PC-3 (cell line): ENCODE measurements at regions not wholly inside any gene's neighbourhood (a gene's known extent, or its start where the extent isn't known, plus 50 kb on each side); places are given as distances from the start of the nearest gene placed in this dataset.

Experiments used
- ATAC-seq: fragments of 200-7000 bp; cut with Tn5 transposase; 2 replicates; pipeline ENCODE4 v1.9.1; 2020; ENCODE audit warnings: mild to moderate bottlenecking, moderate library complexity
- BruUV-seq: library from RNA; stranded (reverse); fragments of 400-500 nt; replicated peaks from 2 replicates; lab custom pipeline; 2021; lab: Mats Ljungman, UMichigan
- CTCF ChIA-PET: fragments of 300-600 bp; sonication (Branson Sonifier 250); formaldehyde crosslinking; loops from one replicate; lab custom pipeline; 2022; ENCODE audit warnings: antibody characterized with exemption; lab: Charles Lee
- POLR2A ChIA-PET: fragments of 300-600 bp; sonication (Branson Sonifier 250); formaldehyde crosslinking; loops from one replicate; lab custom pipeline; 2022; ENCODE audit warnings: antibody characterized with exemption; ENCODE audit not compliant: unreplicated experiment; lab: Charles Lee
- DNase-seq: peaks from one replicate; pipeline ENCODE4 v3.0.0-alpha.2; 2015
- H2AFZ ChIP-seq: fragments of 300-600 bp; sonication (generic); 2 replicates; pipeline ENCODE4 v1.6.0; 2016; ENCODE audit warnings: antibody characterized with exemption, low read length
- H3F3A ChIP-seq: fragments of 300-600 bp; sonication (generic); one replicate; pipeline ENCODE4 v1.6.0; 2017; ENCODE audit warnings: antibody characterized with exemption, low read length, control low read depth, mild to moderate bottlenecking; ENCODE audit not compliant: unreplicated experiment
- H3K27ac ChIP-seq: fragments of 300-600 bp; sonication (generic); 2 replicates; pipeline ENCODE4 v1.5.1; 2016; ENCODE audit warnings: mild to moderate bottlenecking, low read length
- H3K27me3 ChIP-seq: fragments of 300-600 bp; sonication (generic); 2 replicates; pipeline ENCODE4 v1.6.1; 2016; ENCODE audit warnings: low read length, mixed read lengths
- H3K36me3 ChIP-seq: fragments of 300-600 bp; sonication (generic); 2 replicates; pipeline ENCODE4 v1.6.1; 2016; ENCODE audit warnings: low read depth, mixed run types, low read length, mixed read lengths
- H3K4me1 ChIP-seq: fragments of 300-600 bp; sonication (generic); 2 replicates; pipeline ENCODE4 v1.5.1; 2016; ENCODE audit warnings: low read length; ENCODE audit not compliant: insufficient read depth
- H3K4me2 ChIP-seq: fragments of 300-600 bp; sonication (generic); 2 replicates; pipeline ENCODE4 v1.6.0; 2016; ENCODE audit warnings: low read length
- H3K4me3 ChIP-seq: fragments of 300-600 bp; sonication (generic); 2 replicates; pipeline ENCODE4 v1.5.1; 2016; ENCODE audit warnings: mild to moderate bottlenecking, low read length, mixed read lengths
- H3K79me2 ChIP-seq: fragments of 300-600 bp; sonication (generic); 2 replicates; pipeline ENCODE4 v1.6.1; 2017; ENCODE audit warnings: low read length, mixed read lengths
- H3K9ac ChIP-seq: fragments of 300-600 bp; sonication (generic); 2 replicates; pipeline ENCODE4 v1.6.0; 2016; ENCODE audit warnings: mild to moderate bottlenecking, low read length
- H3K9me2 ChIP-seq: fragments of 300-600 bp; sonication (generic); replicated peaks from 2 replicates; pipeline ENCODE4 v1.6.1; 2016; ENCODE audit warnings: mixed run types, low read length, mixed read lengths
- H3K9me3 ChIP-seq: fragments of 300-600 bp; sonication (generic); 2 replicates; pipeline ENCODE4 v1.6.1; 2016; ENCODE audit warnings: low read length, mixed read lengths
- H4K20me1 ChIP-seq: fragments of 300-600 bp; sonication (generic); 2 replicates; pipeline ENCODE4 v1.6.1; 2016; ENCODE audit warnings: low read length, mixed read lengths
- EZH2 ChIP-seq: fragments of 300-600 bp; sonication (generic); IDR thresholded peaks from one replicate; pipeline ENCODE4 v1.6.1; 2017; ENCODE audit warnings: antibody characterized with exemption, mild to moderate bottlenecking, low read length; ENCODE audit not compliant: unreplicated experiment
- EZH2phosphoT487 ChIP-seq: fragments of 300-600 bp; sonication (generic); IDR thresholded peaks from 2 replicates; pipeline ENCODE4 v1.6.1; 2018; ENCODE audit warnings: mild to moderate bottlenecking, antibody characterized with exemption, low read length, borderline replicate concordance
- intact Hi-C: fragments of 100-400 bp; cut with micrococcal nuclease; formaldehyde crosslinking; loops from 2 replicates; pipeline ENCODE4 v1.9.0; 2023
- TF ChIP-seq, protein P1 (sequence below): fragments of 300-600 bp; sonication (generic); conservative IDR thresholded peaks from 2 replicates; pipeline ENCODE4 v1.5.1; 2017; ENCODE audit warnings: antibody characterized with exemption, low read depth, mild to moderate bottlenecking, low read length

DNA sequence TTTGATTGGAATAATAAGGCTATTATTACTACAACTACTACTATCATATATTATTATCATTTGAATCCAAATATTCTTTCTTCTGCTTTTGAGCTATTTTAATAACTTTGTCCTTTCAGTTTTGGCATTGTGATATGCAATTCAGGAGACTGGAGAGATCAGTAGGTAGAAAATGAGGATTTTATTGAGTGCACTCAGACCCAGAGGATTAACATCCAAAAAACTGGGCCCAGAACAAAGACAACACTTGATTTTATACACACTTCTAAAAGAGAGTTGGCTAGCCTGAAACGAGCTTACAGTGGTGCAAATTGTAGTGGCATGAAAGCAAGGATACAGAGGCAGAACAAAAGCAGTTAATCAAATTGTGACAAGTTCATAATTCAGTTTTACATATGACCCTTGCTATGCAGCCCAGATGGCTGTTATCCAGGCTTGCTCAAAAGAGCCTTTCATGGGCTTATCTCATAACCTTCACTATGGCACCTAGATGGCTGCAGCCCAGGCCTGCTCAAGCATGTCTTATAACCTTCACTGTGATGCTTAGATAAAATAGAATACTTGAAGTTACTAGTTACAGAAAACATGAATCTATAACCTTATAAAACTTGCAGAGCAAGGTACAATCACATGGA is 796.3 kb upstream of the RAG2 start:
- no peaks in the 10 kb centered on the region for H3K4me1 ChIP-seq
- BruUV-seq: no TSS peak
- no peaks in the 10 kb centered on the region for H3K79me2 ChIP-seq
- no peaks in the 10 kb centered on the region for H3F3A ChIP-seq
- intact Hi-C loops: no loop called here
- TF ChIP-seq EZH2phosphoT487: no peak
- TF ChIP-seq, protein P1, sequence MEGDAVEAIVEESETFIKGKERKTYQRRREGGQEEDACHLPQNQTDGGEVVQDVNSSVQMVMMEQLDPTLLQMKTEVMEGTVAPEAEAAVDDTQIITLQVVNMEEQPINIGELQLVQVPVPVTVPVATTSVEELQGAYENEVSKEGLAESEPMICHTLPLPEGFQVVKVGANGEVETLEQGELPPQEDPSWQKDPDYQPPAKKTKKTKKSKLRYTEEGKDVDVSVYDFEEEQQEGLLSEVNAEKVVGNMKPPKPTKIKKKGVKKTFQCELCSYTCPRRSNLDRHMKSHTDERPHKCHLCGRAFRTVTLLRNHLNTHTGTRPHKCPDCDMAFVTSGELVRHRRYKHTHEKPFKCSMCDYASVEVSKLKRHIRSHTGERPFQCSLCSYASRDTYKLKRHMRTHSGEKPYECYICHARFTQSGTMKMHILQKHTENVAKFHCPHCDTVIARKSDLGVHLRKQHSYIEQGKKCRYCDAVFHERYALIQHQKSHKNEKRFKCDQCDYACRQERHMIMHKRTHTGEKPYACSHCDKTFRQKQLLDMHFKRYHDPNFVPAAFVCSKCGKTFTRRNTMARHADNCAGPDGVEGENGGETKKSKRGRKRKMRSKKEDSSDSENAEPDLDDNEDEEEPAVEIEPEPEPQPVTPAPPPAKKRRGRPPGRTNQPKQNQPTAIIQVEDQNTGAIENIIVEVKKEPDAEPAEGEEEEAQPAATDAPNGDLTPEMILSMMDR: no peak
- no peak for TF ChIP-seq EZH2
- ATAC-seq (no peak), DNase-seq (peak; percentile 6)
- peaks cover 3% of the 10 kb centered on the region; the same call in 1 of the 2 replicates for H3K36me3 ChIP-seq
- no peak overlapping the region for H3K4me3 ChIP-seq
- no peaks in the 10 kb centered on the region for H3K27me3 ChIP-seq
- no peaks in the 10 kb centered on the region for H3K9me2 ChIP-seq
- no peak overlapping the region for H3K27ac ChIP-seq
- ChIA-PET CTCF (no interaction called here), POLR2A (no interaction called here)
- no peak overlapping the region for H3K9ac ChIP-seq
- H2AFZ ChIP-seq: no peak overlapping the region
- peaks cover 19% of the 10 kb centered on the region; the same call in 1 of the 2 replicates for H3K9me3 ChIP-seq
- no peak overlapping the region for H3K4me2 ChIP-seq
- H4K20me1 ChIP-seq: no peaks in the 10 kb centered on the region

DNA sequence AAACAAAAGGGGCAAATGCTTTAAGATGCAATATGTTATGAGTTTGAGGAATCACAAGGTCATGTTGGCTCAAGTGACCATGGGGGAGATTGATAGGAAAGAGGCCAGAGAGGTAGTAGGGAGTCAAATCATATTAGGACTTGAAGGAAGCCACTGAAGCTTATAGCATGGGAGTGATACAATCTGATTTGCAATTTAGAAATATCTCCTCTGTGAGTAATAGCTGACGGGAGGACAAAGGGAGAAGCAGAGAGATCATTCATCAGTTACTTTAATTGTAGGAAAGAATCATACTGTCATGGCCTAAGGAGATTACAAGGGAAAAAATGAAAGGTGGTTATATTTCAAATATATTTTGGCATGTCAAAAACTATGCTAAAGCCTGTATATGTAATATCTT is 793.6 kb upstream of the RAG2 start:
- H3K27me3 ChIP-seq: no peaks in the 10 kb centered on the region
- H2AFZ ChIP-seq: no peak overlapping the region
- intact Hi-C loops: no loop called here
- no TSS peak for BruUV-seq
- H3K27ac ChIP-seq: no peak overlapping the region
- ATAC-seq (no peak), DNase-seq (no peak)
- TF ChIP-seq EZH2phosphoT487: no peak
- TF ChIP-seq, protein P1: no peak
- no peak for TF ChIP-seq EZH2
- ChIA-PET CTCF (no interaction called here), POLR2A (no interaction called here)
- peaks cover 12% of the 10 kb centered on the region; the same call in 1 of the 2 replicates for H3K9me3 ChIP-seq
- no peak overlapping the region for H3K9ac ChIP-seq
- H3K36me3 ChIP-seq: peaks cover 3% of the 10 kb centered on the region; the same call in 1 of the 2 replicates
- no peaks in the 10 kb centered on the region for H4K20me1 ChIP-seq
- H3F3A ChIP-seq: no peaks in the 10 kb centered on the region
- H3K9me2 ChIP-seq: no peaks in the 10 kb centered on the region
- H3K4me1 ChIP-seq: no peaks in the 10 kb centered on the region
- no peaks in the 10 kb centered on the region for H3K79me2 ChIP-seq
- no peak overlapping the region for H3K4me3 ChIP-seq
- H3K4me2 ChIP-seq: no peak overlapping the region

DNA sequence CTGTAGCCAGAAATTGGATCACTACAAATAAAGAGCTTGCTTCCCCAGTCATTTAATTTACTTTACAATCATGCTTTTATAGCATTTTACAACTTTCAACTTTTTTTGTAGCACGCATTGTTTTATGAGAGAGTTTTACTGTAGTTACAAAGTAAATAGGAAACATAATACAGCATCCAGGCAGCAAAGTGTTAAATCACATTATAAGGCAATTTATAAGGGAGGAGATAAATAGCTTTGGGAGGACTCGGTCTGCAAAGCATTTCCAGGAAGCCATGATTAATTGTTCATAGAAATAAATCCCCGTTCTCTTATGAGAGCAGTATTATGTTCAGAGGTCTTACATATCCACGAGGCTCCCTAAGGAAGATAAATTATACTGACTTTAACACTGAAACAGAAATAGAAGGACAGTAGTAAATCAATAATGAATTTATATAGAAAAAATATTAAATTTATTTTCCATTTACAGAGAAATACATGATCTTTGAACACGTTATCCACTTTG is 792.6 kb upstream of the RAG2 start:
- Histone ChIP-seq H2AFZ (no peak overlapping the region), H3K4me1 (no peaks in the 10 kb centered on the region), H3K9me2 (no peaks in the 10 kb centered on the region), H3K79me2 (no peaks in the 10 kb centered on the region), H3K4me3 (no peak overlapping the region), H3K36me3 (peaks cover 3% of the 10 kb centered on the region; the same call in 1 of the 2 replicates), H3K9me3 (peaks cover 12% of the 10 kb centered on the region; the same call in 1 of the 2 replicates), H3F3A (no peaks in the 10 kb centered on the region), H3K4me2 (no peak overlapping the region), H4K20me1 (no peaks in the 10 kb centered on the region), H3K9ac (no peak overlapping the region), H3K27ac (no peak overlapping the region), H3K27me3 (no peaks in the 10 kb centered on the region)
- DNase-seq (no peak), ATAC-seq (no peak; the same call in 1 of the 2 replicates)
- TF ChIP-seq, protein P1: no peak
- TF ChIP-seq EZH2: no peak
- TF ChIP-seq EZH2phosphoT487: no peak
- intact Hi-C loops: no loop called here
- no TSS peak for BruUV-seq
- ChIA-PET POLR2A (interaction anchor here (0.7 kb wide), 1 partner anchor 31 kb away, joined by 3 read pairs; no protein-coding TSS in a partner anchor), CTCF (no interaction called here)
